Trophoblast cell (in vitro differentiated cells and primary cell): ENCODE measurements at regions not wholly inside any gene's neighbourhood (a gene's known extent, or its start where the extent isn't known, plus 50 kb on each side); places are given as distances from the start of the nearest gene placed in this dataset.

ENCODE experiments used
- DNase-seq, 2 donors: peaks; one replicate each; pipeline ENCODE4 v3.0.0-alpha.2; 2016
- H2AFZ ChIP-seq: 2 replicates; pipeline ENCODE4 v1.6.1; 2013; ENCODE audit warnings: low read length, moderate library complexity, mild to moderate bottlenecking; ENCODE audit not compliant: insufficient read depth, poor library complexity
- H2AK5ac ChIP-seq: 2 replicates; pipeline ENCODE4 v1.6.1; 2013; ENCODE audit warnings: mild to moderate bottlenecking, low read length
- H2BK120ac ChIP-seq: 2 replicates; pipeline ENCODE4 v1.6.1; 2013; ENCODE audit warnings: low read length, mild to moderate bottlenecking, moderate library complexity; ENCODE audit not compliant: insufficient read depth, poor library complexity
- H2BK12ac ChIP-seq: 2 replicates; pipeline ENCODE4 v1.6.1; 2013; ENCODE audit warnings: mild to moderate bottlenecking, low read length, moderate library complexity
- H2BK5ac ChIP-seq: 2 replicates; pipeline ENCODE4 v1.6.1; 2013; ENCODE audit warnings: low read length, low read depth, moderate library complexity, mild to moderate bottlenecking; ENCODE audit not compliant: poor library complexity
- H3K14ac ChIP-seq: 2 replicates; pipeline ENCODE4 v1.6.1; 2013; ENCODE audit warnings: mild to moderate bottlenecking, low read length
- H3K18ac ChIP-seq: 2 replicates; pipeline ENCODE4 v1.6.1; 2013; ENCODE audit warnings: mild to moderate bottlenecking, low read length
- H3K23ac ChIP-seq: 2 replicates; pipeline ENCODE4 v1.6.1; 2013; ENCODE audit warnings: low read length
- H3K27ac ChIP-seq: 2 replicates; pipeline ENCODE4 v1.5.1; 2013; ENCODE audit warnings: low read depth, mild to moderate bottlenecking, inconsistent platforms, low read length, moderate library complexity
- H3K27me3 ChIP-seq: 2 replicates; pipeline ENCODE4 v1.6.1; 2013; ENCODE audit warnings: inconsistent platforms, mild to moderate bottlenecking, low read length, moderate library complexity; ENCODE audit not compliant: insufficient read depth
- H3K36me3 ChIP-seq, 2 experiments: 1 replicate in 1 of 2; 2 replicates in 1 of 2; pipeline ENCODE4 v1.6.1; 2013; ENCODE audit warnings: low read length in 2 of 2, mild to moderate bottlenecking in 2 of 2, moderate library complexity in 1 of 2; ENCODE audit not compliant: insufficient read depth in 2 of 2, control insufficient read depth in 1 of 2
- H3K4ac ChIP-seq: 2 replicates; pipeline ENCODE4 v1.6.1; 2013; ENCODE audit warnings: low read depth, mild to moderate bottlenecking, low read length, moderate library complexity
- H3K4me1 ChIP-seq, 2 experiments: 1 replicate in 1 of 2; 2 replicates in 1 of 2; pipeline ENCODE4 v1.6.1; 2013; ENCODE audit warnings: low read length in 2 of 2, mild to moderate bottlenecking in 2 of 2, moderate library complexity in 1 of 2; ENCODE audit not compliant: insufficient read depth in 2 of 2, control insufficient read depth in 1 of 2
- H3K4me2 ChIP-seq: 2 replicates; pipeline ENCODE4 v1.6.1; 2013; ENCODE audit warnings: inconsistent platforms, mild to moderate bottlenecking, low read length, moderate library complexity
- H3K4me3 ChIP-seq: 2 replicates; pipeline ENCODE4 v1.5.1; 2013; ENCODE audit warnings: mild to moderate bottlenecking, low read depth, low read length, inconsistent platforms
- H3K79me1 ChIP-seq: one replicate; pipeline ENCODE4 v1.6.1; 2013; ENCODE audit warnings: low read length
- H3K79me2 ChIP-seq: 2 replicates; pipeline ENCODE4 v1.6.1; 2013; ENCODE audit warnings: low read length, mild to moderate bottlenecking; ENCODE audit not compliant: control insufficient read depth, insufficient read depth, poor library complexity
- H3K9ac ChIP-seq: 2 replicates; pipeline ENCODE4 v1.6.1; 2013; ENCODE audit warnings: mild to moderate bottlenecking, low read length
- H3K9me3 ChIP-seq: 2 replicates; pipeline ENCODE4 v1.6.1; 2013; ENCODE audit warnings: low read depth, mild to moderate bottlenecking, control low read depth, inconsistent platforms, low read length; ENCODE audit not compliant: insufficient read depth
- H4K12ac ChIP-seq: 2 replicates; pipeline ENCODE4 v1.6.1; 2013; ENCODE audit warnings: low read depth, mild to moderate bottlenecking, low read length, moderate library complexity
- H4K8ac ChIP-seq: 2 replicates; pipeline ENCODE4 v1.6.1; 2013; ENCODE audit warnings: low read depth, mild to moderate bottlenecking, low read length, moderate library complexity
- H4K91ac ChIP-seq: one replicate; pipeline ENCODE4 v1.6.1; 2013; ENCODE audit warnings: low read depth, mild to moderate bottlenecking, low read length, moderate library complexity
- WGBS: extraction: QIAGEN DNeasy Blood & Tissue Kit; methylation state at CpG from one replicate; pipeline ENCODE4 v1.1.7; 2013; ENCODE audit warnings: missing lambda C conversion rate; ENCODE audit not compliant: insufficient read length, insufficient coverage; ENCODE audit errors: extremely low coverage; 5-methylcytosine and 5-hydroxymethylcytosine counted together

DNA sequence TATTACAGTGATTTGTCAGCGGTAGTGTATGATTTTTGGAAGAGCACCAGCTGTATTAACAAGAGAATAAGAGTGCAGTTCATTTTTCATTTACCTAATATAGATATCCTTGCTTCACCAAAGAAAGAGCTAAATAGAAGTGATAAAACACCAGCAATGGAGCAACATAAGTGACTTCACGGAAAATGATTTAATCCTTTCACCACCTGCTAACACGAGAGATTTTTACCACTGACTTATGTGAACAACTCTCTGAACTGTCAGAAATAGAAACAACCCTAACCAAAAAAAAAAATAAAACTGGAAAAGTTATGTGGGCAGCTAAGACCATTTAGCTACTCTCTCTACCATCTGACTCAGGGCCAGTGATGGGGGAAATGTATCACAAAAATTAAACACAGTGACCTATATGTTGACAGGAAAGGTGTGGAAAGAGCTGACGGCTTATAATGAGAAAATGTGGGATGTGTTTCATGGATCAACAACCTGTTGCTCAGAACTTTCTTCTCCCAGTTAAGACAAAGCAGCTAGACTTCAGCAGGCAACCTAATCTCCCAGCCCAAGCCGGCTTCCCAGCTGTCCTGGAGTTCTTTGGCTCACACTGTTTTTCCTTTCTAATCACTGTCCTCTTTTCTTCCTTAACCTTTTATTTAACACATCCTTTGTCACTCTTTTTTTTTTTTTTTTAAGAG lies 272.7 kb downstream of the SS18 start:
- Histone ChIP-seq H2BK12ac (peak overlapping the region; percentile 68), H3K27ac (no peak overlapping the region), H2BK120ac (no peak overlapping the region), H2AFZ (no peak overlapping the region), H2BK5ac (no peak overlapping the region), H3K4me1 (peaks cover 2 to 12% of the 10 kb centered on the region in 2 experiments), H4K8ac (no peak overlapping the region), H3K9ac (no peak overlapping the region), H3K36me3 (no peaks in the 10 kb centered on the region), H3K4ac (no peak overlapping the region), H3K23ac (no peak overlapping the region), H4K12ac (no peak overlapping the region), H4K91ac (no peak overlapping the region), H3K14ac (no peak overlapping the region), H3K79me1 (peaks cover 8% of the 10 kb centered on the region), H3K4me3 (no peak overlapping the region), H3K79me2 (no peaks in the 10 kb centered on the region), H3K18ac (no peak overlapping the region), H3K9me3 (peaks cover 1% of the 10 kb centered on the region), H3K27me3 (no peaks in the 10 kb centered on the region), H3K4me2 (no peak overlapping the region), H2AK5ac (no peak overlapping the region)
- WGBS = no CpG with 5 or more reads among the region's 5 CpGs
- no peak for DNase-seq

DNA sequence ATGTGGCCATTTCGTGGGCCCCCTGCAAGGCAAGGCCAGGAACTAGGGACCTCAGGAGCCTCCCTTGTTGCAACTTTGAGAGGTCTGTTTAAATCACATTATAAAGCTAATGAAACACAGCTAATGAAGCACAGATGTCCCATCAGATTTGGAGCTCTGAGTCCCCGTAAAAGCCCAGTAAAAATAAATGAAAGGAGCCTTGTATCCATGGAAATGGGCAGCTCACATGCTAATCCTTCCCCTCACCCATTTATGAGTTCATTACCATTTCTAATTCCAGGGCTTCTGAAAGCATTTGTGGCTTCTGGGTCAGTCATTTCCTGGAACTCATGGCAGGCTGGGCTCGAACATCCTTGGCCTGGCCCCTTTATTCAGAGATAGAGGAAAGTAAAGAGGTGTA lies 274.8 kb downstream of the SS18 start:
- H3K4me2 ChIP-seq = no peak overlapping the region
- H3K14ac ChIP-seq = no peak overlapping the region
- peaks cover 2 to 15% of the 10 kb centered on the region in 2 experiments for H3K4me1 ChIP-seq
- no peak overlapping the region for H2BK5ac ChIP-seq
- no peak overlapping the region for H3K27ac ChIP-seq
- H3K9ac ChIP-seq = no peak overlapping the region
- peaks cover 4% of the 10 kb centered on the region for H3K79me1 ChIP-seq
- no peak overlapping the region for H3K4ac ChIP-seq
- no peak overlapping the region for H3K4me3 ChIP-seq
- peak overlapping the region; percentile 76 for H4K91ac ChIP-seq
- H4K12ac ChIP-seq = no peak overlapping the region
- H3K18ac ChIP-seq = no peak overlapping the region
- H2BK120ac ChIP-seq = peak overlapping the region; percentile 25
- no peaks in the 10 kb centered on the region for H3K79me2 ChIP-seq
- no peaks in the 10 kb centered on the region for H3K27me3 ChIP-seq
- H3K23ac ChIP-seq = no peak overlapping the region
- H2BK12ac ChIP-seq = peak overlapping the region; percentile 86
- peak overlapping the region; percentile 23 for H4K8ac ChIP-seq
- no CpG with 5 or more reads among the region's 3 CpGs for WGBS
- no peaks in the 10 kb centered on the region for H3K9me3 ChIP-seq
- no peak overlapping the region for H2AFZ ChIP-seq
- no peak for DNase-seq
- no peak overlapping the region for H2AK5ac ChIP-seq
- no peaks in the 10 kb centered on the region for H3K36me3 ChIP-seq

GRCh38 chr18:25814841-25815458 lies 275.5 kb downstream of the SS18 start:
- Histone ChIP-seq H3K79me1 (peaks cover 4% of the 10 kb centered on the region), H3K18ac (no peak overlapping the region), H2BK12ac (peak overlapping the region; percentile 86), H4K8ac (peak overlapping the region; percentile 23), H3K23ac (no peak overlapping the region), H2BK120ac (no peak overlapping the region), H3K4me3 (no peak overlapping the region), H4K91ac (peak overlapping the region; percentile 76), H3K14ac (no peak overlapping the region), H3K9me3 (no peaks in the 10 kb centered on the region), H3K9ac (no peak overlapping the region), H3K4me2 (no peak overlapping the region), H2BK5ac (no peak overlapping the region), H3K27ac (no peak overlapping the region), H2AK5ac (no peak overlapping the region), H3K4me1 (peaks cover under 1 to 15% of the 10 kb centered on the region in 2 experiments), H4K12ac (no peak overlapping the region), H3K4ac (no peak overlapping the region), H3K36me3 (no peaks in the 10 kb centered on the region), H2AFZ (peak overlapping the region; percentile 25), H3K79me2 (no peaks in the 10 kb centered on the region), H3K27me3 (no peaks in the 10 kb centered on the region)
- WGBS = no CpG with 5 or more reads among the region's 4 CpGs
- no peak for DNase-seq

DNA sequence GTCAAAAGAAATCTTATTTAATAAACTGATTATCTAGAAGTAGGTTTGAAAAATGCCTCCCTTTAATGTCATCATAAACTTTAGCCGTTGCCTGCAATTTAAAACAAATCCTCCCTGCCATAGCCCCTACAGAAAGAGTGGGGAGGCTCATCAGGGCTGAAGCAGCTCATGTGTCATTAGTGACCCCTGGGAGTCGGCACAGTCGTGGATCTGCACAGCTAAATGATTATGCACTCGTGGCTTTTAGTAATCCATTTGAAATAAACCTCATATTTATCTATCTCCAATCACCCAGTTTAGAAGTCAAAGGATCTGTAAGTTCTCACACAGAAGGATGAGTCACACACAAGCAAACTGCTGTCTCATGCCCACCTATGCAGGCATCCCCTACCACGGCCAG lies 277.3 kb downstream of the SS18 start:
- H3K4me3 ChIP-seq = no peak overlapping the region
- H2BK120ac ChIP-seq = peak overlapping the region; percentile 4
- H3K27ac ChIP-seq = no peak overlapping the region
- H3K18ac ChIP-seq = no peak overlapping the region
- peak overlapping the region; percentile 8 for H4K91ac ChIP-seq
- no peak overlapping the region for H2BK5ac ChIP-seq
- H3K36me3 ChIP-seq = no peaks in the 10 kb centered on the region
- peaks cover 0 to 13% of the 10 kb centered on the region in 2 experiments for H3K4me1 ChIP-seq
- H3K4me2 ChIP-seq = no peak overlapping the region
- no peak overlapping the region for H2AFZ ChIP-seq
- H3K27me3 ChIP-seq = no peaks in the 10 kb centered on the region
- H3K9me3 ChIP-seq = no peaks in the 10 kb centered on the region
- no peak overlapping the region for H3K23ac ChIP-seq
- peak overlapping the region; percentile 14 for H4K8ac ChIP-seq
- DNase-seq = no peak
- H3K79me2 ChIP-seq = no peaks in the 10 kb centered on the region
- H3K4ac ChIP-seq = no peak overlapping the region
- H3K79me1 ChIP-seq = peaks cover 2% of the 10 kb centered on the region
- H4K12ac ChIP-seq = no peak overlapping the region
- H2AK5ac ChIP-seq = no peak overlapping the region
- no peak overlapping the region for H3K14ac ChIP-seq
- no peak overlapping the region for H3K9ac ChIP-seq
- no CpG with 5 or more reads among the region's 5 CpGs for WGBS
- H2BK12ac ChIP-seq = no peak overlapping the region
